Spinal cord (tissue), 9 donors: ENCODE measurements at regions not wholly inside any gene's neighbourhood (a gene's known extent, or its start where the extent isn't known, plus 50 kb on each side); places are given as distances from the start of the nearest gene placed in this dataset.

Experiments
- DNase-seq, 6 donors: peaks; one replicate each; pipeline versions ENCODE4 v3.0.0 to v3.0.0-alpha.2; 2013 to 2015; ENCODE audit warnings: low spot score in 6 of 6, low read depth in 4 of 6
- H3K27ac ChIP-seq: one replicate; pipeline ENCODE4 v1.5.1; 2013; ENCODE audit warnings: low read depth, low read length, control low read depth
- H3K27me3 ChIP-seq: one replicate; pipeline ENCODE4 v1.6.1; 2013; ENCODE audit warnings: low read length; ENCODE audit not compliant: control insufficient read depth, insufficient read depth
- H3K36me3 ChIP-seq: one replicate; pipeline ENCODE4 v1.6.1; 2013; ENCODE audit warnings: low read length; ENCODE audit not compliant: control insufficient read depth, insufficient read depth
- H3K4me1 ChIP-seq: one replicate; pipeline ENCODE4 v1.6.1; 2013; ENCODE audit warnings: low read length; ENCODE audit not compliant: control insufficient read depth, insufficient read depth
- H3K4me3 ChIP-seq: one replicate; pipeline ENCODE4 v1.5.1; 2013; ENCODE audit warnings: low read depth, low read length, control low read depth
- H3K9me3 ChIP-seq: one replicate; pipeline ENCODE4 v1.6.1; 2013; ENCODE audit warnings: low read length; ENCODE audit not compliant: control insufficient read depth, insufficient read depth
- WGBS: methylation state at CpG from one replicate; pipeline ENCODE4 v1.1.5; 2013; ENCODE audit warnings: missing lambda C conversion rate; ENCODE audit not compliant: insufficient coverage; 5-methylcytosine and 5-hydroxymethylcytosine counted together
- donor health status: healthy.

DNA sequence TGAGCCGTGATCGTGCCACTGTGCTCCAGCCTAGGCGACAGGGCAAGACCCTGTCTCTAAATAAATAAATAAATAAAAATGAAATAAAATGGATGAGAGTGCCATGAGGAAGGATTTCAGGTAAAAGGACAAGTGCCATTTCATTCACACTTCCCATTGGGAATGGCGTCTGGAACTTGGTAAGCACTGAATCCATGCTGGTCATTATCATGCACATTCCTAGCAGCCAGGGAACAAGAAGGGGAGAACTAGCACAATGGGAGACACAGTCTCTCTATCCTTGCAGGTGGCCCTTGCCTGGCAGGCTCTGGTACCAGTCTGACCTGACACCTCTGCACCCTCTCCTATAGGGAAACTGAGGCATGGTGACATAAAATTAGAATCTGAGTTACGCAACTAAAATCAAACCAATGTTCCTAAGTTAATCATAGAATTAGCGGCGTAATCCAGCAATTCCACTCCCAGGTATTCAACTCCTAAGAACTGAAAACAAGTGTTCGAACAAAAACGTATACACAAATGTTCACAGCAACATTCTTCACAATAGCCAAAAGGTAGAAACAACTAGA, 70.8 kb upstream of the MFGE8 start:
- 96% methylated on average over 4 of the region's 9 CpGs for WGBS
- Histone ChIP-seq H3K27me3 (no peaks in the 10 kb centered on the region), H3K27ac (no peak overlapping the region), H3K4me1 (peaks cover 4% of the 10 kb centered on the region), H3K4me3 (no peak overlapping the region), H3K36me3 (no peaks in the 10 kb centered on the region), H3K9me3 (no peaks in the 10 kb centered on the region)
- DNase-seq: no peak

DNA sequence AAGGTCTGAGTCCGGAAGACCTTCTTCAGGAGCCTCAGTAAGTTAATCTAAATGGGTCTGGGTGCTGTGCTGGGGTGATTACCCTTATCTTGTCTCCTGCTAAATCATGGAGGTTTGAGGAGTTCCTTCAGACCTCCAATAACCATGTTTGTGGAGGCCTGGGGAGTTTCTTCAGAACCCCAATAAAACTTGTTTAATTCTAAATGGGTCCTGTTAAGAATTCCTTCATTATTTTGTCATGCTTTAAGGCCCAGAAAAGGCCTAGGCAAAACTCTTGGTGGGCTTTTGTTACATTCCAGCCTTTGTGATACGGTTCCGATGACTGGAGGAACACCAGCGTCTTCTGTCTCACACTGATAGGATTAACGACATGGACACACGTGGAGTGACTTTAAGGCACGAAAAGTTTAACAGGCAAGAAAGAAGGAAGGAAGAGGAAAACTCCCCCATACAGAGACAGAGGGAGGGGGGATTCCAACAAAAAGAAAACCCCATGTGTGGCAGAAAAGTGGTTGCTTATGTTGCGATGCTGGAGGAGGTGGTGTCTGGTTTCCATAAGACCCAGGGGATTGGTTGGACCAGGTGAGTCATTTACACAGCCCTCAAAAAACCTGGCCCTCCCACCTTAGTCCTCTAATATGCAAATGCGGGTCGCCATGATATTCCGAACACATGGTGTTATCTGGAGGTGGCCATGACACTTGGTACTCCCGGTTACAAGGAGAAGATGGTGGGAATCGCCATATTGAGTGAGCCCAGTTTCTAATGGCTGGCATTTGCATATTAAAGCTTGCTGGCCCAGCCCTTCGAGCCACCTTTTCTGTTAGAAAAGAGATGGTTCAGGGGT, 72.6 kb upstream of the MFGE8 start:
- Histone ChIP-seq H3K36me3 (no peaks in the 10 kb centered on the region), H3K27me3 (no peaks in the 10 kb centered on the region), H3K4me3 (no peak overlapping the region), H3K4me1 (peaks cover 4% of the 10 kb centered on the region), H3K27ac (no peak overlapping the region), H3K9me3 (no peaks in the 10 kb centered on the region)
- DNase-seq: no peak
- WGBS: 77% methylated on average over 3 of the region's 14 CpGs

DNA sequence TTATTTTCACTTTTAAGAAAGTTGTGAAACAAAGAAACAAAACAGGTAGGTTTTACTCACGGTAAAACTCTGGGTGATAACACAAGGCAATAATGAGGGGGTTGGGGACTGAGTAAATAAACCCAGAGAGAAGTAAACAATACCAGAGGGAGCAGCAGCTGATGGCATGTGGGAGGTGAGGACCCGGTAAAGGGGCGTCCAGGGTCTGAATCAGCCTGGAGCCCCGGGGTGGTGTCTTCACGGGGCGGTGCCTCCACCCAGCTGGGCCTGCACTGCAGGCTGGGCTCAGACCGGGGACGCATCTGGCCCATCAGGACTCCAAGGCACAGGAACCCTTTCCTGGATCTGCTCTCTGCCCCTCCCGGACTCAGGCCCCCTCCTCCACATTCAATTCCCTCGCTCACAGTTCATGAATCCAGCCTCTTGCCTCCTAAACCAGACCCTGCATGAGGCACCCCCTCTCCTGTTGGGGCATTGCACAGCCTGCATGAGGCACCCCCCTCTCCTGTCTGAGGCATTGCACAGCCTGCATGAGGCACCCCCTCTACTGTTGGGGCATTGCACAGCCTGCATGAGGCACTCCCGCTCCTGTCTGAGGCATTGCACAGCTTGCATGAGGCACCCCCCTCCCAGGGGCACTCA, 73.9 kb upstream of the MFGE8 start:
- Histone ChIP-seq H3K9me3 (no peaks in the 10 kb centered on the region), H3K27ac (no peak overlapping the region), H3K36me3 (no peaks in the 10 kb centered on the region), H3K27me3 (no peaks in the 10 kb centered on the region), H3K4me1 (peaks cover 4% of the 10 kb centered on the region), H3K4me3 (no peak overlapping the region)
- DNase-seq: no peak
- WGBS: 55% methylated on average over 10 of the region's 11 CpGs

DNA sequence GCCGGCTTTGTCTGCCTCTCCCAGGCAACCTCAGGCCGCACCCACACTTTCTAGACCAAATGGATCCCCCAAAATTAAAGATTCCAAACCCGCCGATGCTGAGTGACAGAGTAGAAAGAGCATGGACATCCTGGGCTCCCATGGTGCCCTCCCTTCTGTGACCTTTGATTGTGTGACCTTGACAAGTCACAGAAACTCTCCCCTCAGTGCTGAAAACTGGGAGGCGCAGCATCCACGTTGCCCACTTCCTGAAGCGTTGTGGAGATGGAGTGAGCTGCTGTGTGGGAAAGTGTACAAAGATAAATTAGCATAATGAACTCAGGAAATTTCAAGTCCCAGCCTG, 74.4 kb upstream of the MFGE8 start:
- Histone ChIP-seq H3K36me3 (no peaks in the 10 kb centered on the region), H3K27ac (no peak overlapping the region), H3K4me1 (peaks cover 4% of the 10 kb centered on the region), H3K9me3 (no peaks in the 10 kb centered on the region), H3K27me3 (no peaks in the 10 kb centered on the region), H3K4me3 (no peak overlapping the region)
- no peak for DNase-seq
- WGBS: 54% methylated on average over 2 of the region's 7 CpGs

DNA sequence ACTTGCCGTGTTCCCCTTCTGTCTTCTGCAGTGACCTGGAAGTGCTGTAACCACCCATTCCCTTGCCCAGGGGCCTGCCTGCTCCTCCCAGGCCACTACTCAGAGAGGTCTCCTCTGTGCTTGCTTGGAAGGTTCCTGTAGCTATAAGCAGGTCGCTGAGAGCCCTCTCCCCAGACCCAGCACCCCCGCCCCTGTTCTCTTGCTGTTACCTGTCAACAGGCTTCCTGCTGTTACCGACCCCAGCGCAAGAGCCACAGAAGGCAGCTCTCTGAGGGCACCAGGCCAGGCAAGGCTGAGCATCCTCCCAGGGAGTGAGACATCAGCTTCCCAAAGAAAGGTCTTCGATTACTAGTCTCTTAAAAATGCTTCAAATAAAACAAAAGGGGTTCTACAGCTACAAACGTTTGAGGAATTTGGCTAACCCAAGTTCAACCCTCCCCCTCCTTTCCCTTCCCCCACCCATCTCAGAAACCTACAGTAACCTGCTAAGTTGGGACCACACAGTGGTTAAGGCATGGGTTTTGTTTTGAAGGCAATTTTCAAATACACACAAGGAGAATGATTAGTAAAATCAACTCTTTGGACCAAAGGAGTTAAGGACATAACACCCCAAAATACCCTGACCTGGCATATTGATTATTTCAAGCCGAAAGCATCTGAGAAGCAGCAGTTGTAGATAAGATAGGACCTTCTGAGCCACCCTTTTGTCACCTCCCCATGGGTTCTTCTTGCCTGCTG, 74.9 kb upstream of the MFGE8 start:
- no peaks in the 10 kb centered on the region for H3K36me3 ChIP-seq
- peaks cover 4% of the 10 kb centered on the region for H3K4me1 ChIP-seq
- no peak for DNase-seq
- 43% methylated on average over 6 of the region's 8 CpGs for WGBS
- H3K4me3 ChIP-seq: no peak overlapping the region
- H3K27ac ChIP-seq: no peak overlapping the region
- no peaks in the 10 kb centered on the region for H3K9me3 ChIP-seq
- H3K27me3 ChIP-seq: no peaks in the 10 kb centered on the region

DNA sequence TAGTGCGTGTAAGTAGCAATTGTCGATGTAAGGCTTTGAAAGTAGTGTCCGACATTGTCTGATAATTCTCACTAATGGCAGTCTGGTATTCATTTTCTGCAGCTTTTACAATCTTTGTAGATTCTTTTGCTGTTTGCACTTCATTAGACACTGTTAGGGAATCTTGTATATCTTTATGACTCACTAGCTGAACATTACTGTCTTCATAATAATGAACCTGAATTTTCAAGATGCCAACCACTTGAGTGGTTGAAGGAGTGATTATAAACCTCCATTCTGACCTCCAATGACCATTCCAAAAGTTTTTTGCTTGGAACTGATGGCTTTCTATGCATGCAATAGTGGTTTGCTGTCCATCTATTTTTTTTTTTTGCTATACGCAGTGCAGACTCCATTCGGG, 76.4 kb upstream of the MFGE8 start:
- no CpG with 5 or more reads among the region's 5 CpGs for WGBS
- Histone ChIP-seq H3K27ac (no peak overlapping the region), H3K4me1 (peaks cover 4% of the 10 kb centered on the region), H3K4me3 (no peak overlapping the region), H3K27me3 (no peaks in the 10 kb centered on the region), H3K9me3 (no peaks in the 10 kb centered on the region), H3K36me3 (no peaks in the 10 kb centered on the region)
- no peak for DNase-seq

DNA sequence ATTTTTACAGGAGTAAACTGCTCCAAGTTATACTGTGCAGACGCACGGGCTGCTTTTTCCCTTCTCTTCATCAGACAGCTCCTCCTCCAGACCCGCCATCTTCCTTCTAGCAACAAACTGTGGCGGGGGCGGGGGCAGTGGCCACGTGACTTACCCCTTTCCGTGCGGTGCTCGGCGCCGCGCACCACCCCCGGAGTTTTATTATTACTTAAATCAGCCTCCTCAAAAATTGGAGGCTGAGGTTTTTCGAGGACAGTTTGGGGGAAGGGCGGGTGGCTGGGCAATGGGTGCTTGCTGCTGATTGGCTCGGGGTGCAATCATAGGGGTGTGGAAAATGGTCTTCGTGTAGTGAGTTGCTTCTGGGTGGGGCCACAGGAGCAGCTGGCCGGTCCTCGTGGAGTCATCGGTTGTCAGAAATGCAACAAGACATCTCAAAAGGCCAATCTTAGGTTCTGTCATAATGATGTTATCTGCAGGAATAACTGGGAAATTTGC, 77.1 kb upstream of the MFGE8 start:
- WGBS: 99% methylated on average over 8 of the region's 20 CpGs
- Histone ChIP-seq H3K27ac (no peak overlapping the region), H3K27me3 (no peaks in the 10 kb centered on the region), H3K4me1 (peaks cover 4% of the 10 kb centered on the region), H3K36me3 (no peaks in the 10 kb centered on the region), H3K4me3 (no peak overlapping the region), H3K9me3 (no peaks in the 10 kb centered on the region)
- DNase-seq: no peak

DNA sequence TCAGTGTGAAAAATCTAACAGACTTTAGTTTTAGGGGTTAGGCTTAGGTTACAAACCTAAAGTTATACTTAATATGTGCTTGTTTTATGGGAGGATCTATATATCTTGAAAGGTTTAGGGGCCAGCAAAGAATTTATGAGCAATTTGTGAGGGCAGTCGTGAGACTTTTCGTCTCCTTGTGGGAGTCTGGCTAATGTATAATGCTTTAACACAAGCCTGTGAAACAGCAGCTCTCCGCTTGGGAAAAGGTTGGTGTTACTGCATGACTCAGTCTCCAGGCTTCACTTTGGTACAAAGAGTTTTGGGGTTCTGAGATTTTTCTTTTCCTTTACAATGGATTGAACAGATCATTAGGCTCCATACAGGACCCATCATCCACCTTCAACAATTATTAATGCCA, 79.0 kb upstream of the MFGE8 start:
- no peaks in the 10 kb centered on the region for H3K36me3 ChIP-seq
- H3K27me3 ChIP-seq: no peaks in the 10 kb centered on the region
- no peak overlapping the region for H3K27ac ChIP-seq
- H3K9me3 ChIP-seq: no peaks in the 10 kb centered on the region
- H3K4me3 ChIP-seq: no peak overlapping the region
- 76% methylated on average over 3 of the region's 3 CpGs for WGBS
- peaks cover 4% of the 10 kb centered on the region for H3K4me1 ChIP-seq
- no peak for DNase-seq

DNA sequence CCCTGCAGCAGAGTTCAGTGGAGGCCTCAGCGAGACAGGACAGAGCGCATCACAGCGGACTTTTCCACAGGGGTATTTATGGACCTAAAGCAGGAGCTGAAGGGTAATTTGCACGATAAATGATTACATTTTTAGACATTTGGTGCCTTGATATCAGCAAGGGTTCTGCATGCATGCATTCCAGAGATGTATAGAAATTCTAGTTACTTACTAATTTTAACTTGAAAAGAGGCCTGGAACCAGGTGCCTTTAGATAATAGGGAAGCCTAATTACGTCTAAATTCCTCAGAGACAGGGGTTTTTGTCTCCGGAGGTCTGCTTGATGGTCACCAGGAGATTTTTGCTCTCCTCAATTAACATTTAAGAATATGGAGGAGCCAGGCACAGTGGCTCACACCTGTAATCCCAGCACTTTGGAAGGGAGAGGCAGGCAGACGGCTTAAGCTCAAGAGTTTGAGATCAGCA, 79.8 kb upstream of the MFGE8 start:
- WGBS: 97% methylated on average over 3 of the region's 7 CpGs
- Histone ChIP-seq H3K9me3 (no peaks in the 10 kb centered on the region), H3K36me3 (no peaks in the 10 kb centered on the region), H3K4me3 (no peak overlapping the region), H3K4me1 (no peaks in the 10 kb centered on the region), H3K27me3 (no peaks in the 10 kb centered on the region), H3K27ac (no peak overlapping the region)
- no peak for DNase-seq
